Kidney epithelial cell (primary cell): ENCODE measurements at regions not wholly inside any gene's neighbourhood (a gene's known extent, or its start where the extent isn't known, plus 50 kb on each side); places are given as distances from the start of the nearest gene placed in this dataset.
"Not testable (repeated sequence)": the region's sequence is repeated elsewhere in the genome, so short reads cannot be mapped to it uniquely, and the experiment has no call there.

Experiments used
- DNase-seq: peaks from one replicate; pipeline ENCODE4 v3.0.0-alpha.2; 2010; ENCODE audit warnings: low read depth
- H3K27me3 ChIP-seq: 2 replicates; pipeline ENCODE4 v1.6.0; 2011; ENCODE audit warnings: low read length; ENCODE audit not compliant: control insufficient read depth, insufficient read depth
- H3K36me3 ChIP-seq: 2 replicates; pipeline ENCODE4 v1.5.1; 2011; ENCODE audit warnings: low read length; ENCODE audit not compliant: control insufficient read depth, insufficient read depth
- H3K4me3 ChIP-seq: 2 replicates; pipeline ENCODE4 v1.5.1; 2011; ENCODE audit warnings: low read depth, mild to moderate bottlenecking, control low read depth, low read length
- TF ChIP-seq, protein P1 (sequence below): IDR thresholded peaks from 2 replicates; pipeline ENCODE4 v1.5.1; 2011; ENCODE audit warnings: mild to moderate bottlenecking, moderate library complexity, low read length, control low read depth, inconsistent platforms; ENCODE audit not compliant: insufficient read depth, poor library complexity, severe bottlenecking

DNA sequence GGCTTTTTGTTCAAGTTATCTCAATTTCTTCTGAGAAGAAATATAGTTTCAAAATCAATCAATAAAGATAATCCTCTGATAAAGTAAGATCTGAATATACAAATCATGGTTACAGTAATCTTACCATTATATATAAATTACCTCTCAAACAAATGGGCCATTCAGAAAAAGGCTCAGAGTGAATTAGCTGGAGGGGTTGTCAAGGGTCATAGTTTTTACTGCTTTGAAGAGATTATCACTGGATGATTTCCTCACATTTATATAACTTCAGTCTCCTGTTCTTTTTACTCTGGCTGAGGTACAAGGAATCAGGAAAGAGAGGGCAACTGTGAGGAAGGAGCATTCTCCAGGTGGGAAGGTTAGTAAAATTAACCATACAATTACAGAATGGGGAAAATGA, 148.6 kb upstream of the ELL2 start:
- TF ChIP-seq, protein P1, sequence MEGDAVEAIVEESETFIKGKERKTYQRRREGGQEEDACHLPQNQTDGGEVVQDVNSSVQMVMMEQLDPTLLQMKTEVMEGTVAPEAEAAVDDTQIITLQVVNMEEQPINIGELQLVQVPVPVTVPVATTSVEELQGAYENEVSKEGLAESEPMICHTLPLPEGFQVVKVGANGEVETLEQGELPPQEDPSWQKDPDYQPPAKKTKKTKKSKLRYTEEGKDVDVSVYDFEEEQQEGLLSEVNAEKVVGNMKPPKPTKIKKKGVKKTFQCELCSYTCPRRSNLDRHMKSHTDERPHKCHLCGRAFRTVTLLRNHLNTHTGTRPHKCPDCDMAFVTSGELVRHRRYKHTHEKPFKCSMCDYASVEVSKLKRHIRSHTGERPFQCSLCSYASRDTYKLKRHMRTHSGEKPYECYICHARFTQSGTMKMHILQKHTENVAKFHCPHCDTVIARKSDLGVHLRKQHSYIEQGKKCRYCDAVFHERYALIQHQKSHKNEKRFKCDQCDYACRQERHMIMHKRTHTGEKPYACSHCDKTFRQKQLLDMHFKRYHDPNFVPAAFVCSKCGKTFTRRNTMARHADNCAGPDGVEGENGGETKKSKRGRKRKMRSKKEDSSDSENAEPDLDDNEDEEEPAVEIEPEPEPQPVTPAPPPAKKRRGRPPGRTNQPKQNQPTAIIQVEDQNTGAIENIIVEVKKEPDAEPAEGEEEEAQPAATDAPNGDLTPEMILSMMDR, result no peak
- DNase-seq, result no peak
- H3K4me3 ChIP-seq, result no peak overlapping the region
- H3K27me3 ChIP-seq, result no peaks in the 10 kb centered on the region
- H3K36me3 ChIP-seq, result no peaks in the 10 kb centered on the region

DNA sequence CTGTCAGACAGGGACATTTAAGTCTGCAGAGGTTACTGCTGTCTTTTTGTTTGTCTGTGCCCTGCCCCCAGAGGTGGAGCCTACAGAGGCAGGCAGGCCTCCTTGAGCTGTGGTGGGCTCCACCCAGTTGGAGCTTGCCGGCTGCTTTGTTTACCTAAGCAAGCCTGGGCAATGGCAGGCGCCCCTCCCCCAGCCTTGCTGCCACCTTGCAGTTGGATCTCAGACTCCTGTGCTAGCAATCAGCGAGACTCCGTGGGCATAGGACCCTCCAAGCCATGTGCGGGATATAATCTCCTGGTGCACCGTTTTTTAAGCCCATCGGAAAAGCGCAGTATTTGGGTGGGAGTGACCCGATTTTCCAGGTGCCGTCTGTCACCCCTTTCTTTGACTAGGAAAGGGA, 147.0 kb upstream of the ELL2 start:
- DNase-seq, H3K27me3 ChIP-seq, H3K36me3 ChIP-seq, H3K4me3 ChIP-seq: not testable (repeated sequence)

DNA sequence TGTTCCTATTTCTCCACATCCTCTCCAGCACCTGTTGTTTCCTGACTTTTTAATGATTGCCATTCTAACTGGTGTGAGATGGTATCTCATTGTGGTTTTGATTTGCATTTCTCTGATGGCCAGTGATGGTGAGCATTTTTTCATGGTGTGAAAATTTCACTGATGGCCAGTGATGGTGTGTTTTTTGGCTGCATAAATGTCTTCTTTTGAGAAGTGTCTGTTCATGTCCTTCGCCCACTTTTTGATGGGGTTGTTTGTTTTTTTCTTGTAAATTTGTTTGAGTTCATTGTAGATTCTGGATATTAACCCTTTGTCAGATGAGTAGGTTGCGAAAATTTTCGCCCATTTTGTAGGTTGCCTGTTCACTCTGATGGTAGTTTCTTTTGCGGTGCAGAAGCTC, 142.2 kb upstream of the ELL2 start:
- H3K27me3 ChIP-seq, H3K4me3 ChIP-seq, DNase-seq, H3K36me3 ChIP-seq: not testable (repeated sequence)

DNA sequence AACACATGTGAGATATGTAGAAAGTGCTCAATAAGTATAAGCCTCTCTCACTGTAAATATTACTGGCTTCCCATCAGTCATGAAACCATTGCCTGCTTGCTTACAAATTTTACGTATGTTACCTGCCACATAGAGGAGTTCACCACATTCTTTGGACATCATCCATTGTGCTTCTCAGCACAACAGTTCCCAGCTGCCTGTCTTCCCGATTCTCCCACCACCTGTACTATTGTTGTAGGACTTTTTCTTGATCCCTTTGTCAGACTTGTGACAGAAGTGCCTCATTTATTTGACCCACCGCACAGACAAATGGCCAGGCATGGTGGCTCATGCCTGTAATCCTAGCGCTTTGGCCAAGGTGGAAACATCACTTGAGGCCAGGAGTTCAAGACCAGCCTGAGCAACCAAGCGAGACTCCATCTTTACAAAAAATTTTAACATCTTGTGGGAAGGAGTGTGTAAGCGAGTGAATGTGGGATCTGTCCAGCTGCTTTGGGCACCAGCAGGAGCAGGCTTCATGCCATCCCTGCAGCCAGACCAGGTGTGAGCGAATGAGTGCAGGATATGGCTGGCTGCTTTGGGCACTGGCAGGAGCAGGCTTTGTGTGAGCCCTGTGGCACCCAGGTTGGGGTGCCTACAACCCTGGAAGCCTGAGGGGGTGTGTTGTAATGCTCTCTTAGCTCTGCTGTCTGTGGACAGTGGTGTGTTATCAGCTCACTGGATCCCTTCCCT, 139.9 kb upstream of the ELL2 start:
- DNase-seq, result no peak
- no peaks in the 10 kb centered on the region for H3K36me3 ChIP-seq
- no peaks in the 10 kb centered on the region for H3K27me3 ChIP-seq
- TF ChIP-seq, protein P1, result no peak
- no peak overlapping the region for H3K4me3 ChIP-seq

DNA sequence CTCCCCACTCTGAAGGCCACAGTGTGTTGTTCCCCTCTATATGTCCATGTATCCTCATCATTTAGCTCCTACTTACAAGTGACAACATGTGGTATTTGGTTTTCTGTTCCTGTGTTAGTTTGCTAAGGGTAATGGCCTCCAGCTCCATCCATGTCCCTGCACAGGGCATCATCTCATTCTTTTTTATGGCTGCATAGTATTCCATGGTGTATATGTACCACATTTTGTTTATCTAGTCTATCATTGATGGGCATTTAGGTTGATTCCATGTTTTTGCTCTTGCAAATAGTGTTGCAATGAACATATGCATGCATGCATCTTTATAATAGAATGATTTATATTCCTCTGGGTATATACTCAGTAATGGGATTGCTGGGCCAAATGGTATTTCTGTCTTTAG, 135.8 kb upstream of the ELL2 start:
- DNase-seq, H3K27me3 ChIP-seq, H3K36me3 ChIP-seq, H3K4me3 ChIP-seq: not testable (repeated sequence)

DNA sequence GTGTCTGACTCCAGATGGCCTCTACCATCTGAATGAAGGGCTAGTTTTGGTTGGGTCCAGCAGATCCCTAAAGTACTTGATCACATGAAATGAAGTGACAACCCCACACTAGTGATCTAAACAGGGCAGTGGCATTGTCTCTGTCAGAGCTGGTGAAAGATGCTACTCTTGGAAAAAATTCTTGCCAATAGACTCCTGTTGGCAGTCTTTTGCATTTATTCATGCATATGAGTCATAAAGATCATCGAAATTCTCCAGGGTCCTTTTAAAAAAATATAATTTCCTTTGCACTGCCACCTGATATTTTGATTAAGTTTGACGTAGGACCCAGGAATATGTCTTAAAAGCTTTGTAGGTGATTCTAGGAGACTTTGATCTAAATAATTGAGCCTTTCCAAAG, 135.1 kb upstream of the ELL2 start:
- Histone ChIP-seq H3K4me3 (no peak overlapping the region), H3K36me3 (no peaks in the 10 kb centered on the region), H3K27me3 (no peaks in the 10 kb centered on the region)
- TF ChIP-seq, protein P1, result no peak
- DNase-seq, result no peak

DNA sequence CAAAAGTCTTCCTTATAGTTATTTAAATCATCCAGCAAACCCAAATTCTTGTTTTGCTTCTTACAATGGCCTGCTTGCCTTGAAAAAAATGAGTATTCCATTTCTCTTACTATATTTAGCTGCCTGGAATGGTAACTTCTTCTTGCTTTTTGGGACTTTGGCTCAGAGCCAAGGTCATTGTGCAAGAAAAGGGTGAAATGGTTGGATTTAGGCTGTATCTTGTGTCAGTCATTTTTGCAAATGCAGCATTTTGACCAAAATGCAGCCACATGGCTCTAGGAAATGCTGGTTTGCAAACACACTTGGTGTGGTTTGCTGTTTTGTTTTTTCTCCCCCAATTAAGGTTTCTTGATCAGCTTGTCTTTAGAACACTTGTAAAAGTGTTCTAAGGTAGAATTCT, 133.3 kb upstream of the ELL2 start:
- no peak for DNase-seq
- H3K27me3 ChIP-seq, result no peaks in the 10 kb centered on the region
- H3K4me3 ChIP-seq, result no peak overlapping the region
- H3K36me3 ChIP-seq, result no peaks in the 10 kb centered on the region
- TF ChIP-seq, protein P1, result no peak
